Stimulated activated CD8-positive, alpha-beta memory T cell treated with anti-CD3 and anti-CD28 coated beads, Interleukin-4, amount 100 ng/mL, for 24 hours (primary cell): ENCODE measurements at regions not wholly inside any gene's neighbourhood (a gene's known extent, or its start where the extent isn't known, plus 50 kb on each side); places are given as distances from the start of the nearest gene placed in this dataset.
"Not testable (repeated sequence)": the region's sequence is repeated elsewhere in the genome, so short reads cannot be mapped to it uniquely, and the experiment has no call there.

Source experiments
- DNase-seq: peaks from one replicate; pipeline ENCODE4 v3.0.0-alpha.2; 2020; ENCODE audit warnings: low read depth

DNA sequence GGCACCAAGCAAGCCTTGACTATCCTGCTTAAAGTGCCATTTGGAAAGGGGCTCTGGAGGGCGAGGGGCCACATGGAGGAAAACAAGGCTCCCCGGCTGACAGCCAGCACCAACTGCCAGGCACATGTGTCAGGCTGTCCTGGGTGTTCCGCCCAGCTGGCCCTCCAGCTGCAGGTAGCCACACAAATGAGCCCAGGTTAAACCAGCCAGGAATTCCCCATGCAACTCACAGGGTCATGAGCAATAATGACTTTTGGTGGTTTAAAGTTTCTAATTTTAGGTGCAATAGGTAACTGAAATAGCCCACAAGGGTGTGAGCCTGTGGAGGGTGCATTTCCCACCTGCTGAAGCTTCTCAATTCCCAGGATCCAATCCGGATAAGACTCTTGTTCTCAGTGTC, 58.9 kb upstream of the EEF2KMT start:
- not testable (repeated sequence) for DNase-seq

DNA sequence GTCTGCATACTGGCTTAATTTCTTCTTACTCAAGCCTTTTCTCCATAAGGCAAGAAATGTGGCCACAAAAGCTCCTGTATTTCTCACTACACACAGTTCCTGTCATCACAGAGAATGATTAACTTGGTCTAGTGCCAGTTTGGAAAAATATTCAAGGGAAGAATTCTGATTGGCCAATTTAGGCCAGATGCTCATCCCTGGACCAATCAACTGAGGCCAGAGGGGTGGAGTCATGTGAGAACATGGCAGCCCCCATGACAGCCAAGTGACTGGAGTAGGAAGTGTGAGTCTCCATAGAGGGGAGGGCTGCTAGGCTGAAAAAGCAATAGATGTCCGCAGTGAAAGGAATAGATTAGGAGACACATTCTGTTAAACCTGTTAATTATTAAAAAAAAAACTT, 56.4 kb upstream of the EEF2KMT start:
- not testable (repeated sequence) for DNase-seq

DNA sequence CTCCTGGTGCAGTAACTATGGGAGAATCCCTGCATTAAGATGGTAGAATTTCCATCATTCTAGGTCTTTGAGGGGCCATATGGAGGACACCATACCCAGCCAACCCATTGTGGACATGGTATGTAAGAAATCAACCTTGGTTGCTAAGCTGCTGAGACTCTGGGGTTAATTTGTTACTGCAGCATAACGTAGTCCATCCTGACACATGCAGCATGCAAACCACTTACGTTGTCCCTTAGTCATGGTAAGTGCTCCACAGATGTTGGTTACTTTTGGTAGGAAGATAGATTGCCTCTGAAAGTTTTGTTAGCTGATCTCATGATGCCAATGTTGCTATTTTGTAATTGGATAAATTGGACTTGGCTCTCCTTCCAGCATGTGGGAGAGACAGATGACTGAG, 53.8 kb upstream of the EEF2KMT start:
- DNase-seq = not testable (repeated sequence)
